ENCODE measurements at regions not wholly inside any gene's neighbourhood (a gene's known extent, or its start where the extent isn't known, plus 50 kb on each side); places are given as distances from the start of the nearest gene placed in this dataset.

GRCh38 chr7:94740509-94740908, 84.6 kb upstream of the SGCE start:
- intact Hi-C loops (cut with micrococcal nuclease), result no loop called here
- DNase-seq (no peak), ATAC-seq (ENCODE audit: low read depth) (no peak)
- Mint-ChIP-seq H3K27me3 (no peaks in the 10 kb centered on the region), H3K9me3 (no peaks in the 10 kb centered on the region), H3K4me1 (no peaks in the 10 kb centered on the region), H3K27ac (no peak overlapping the region), H3K36me3 (ENCODE audit: low read depth) (no peaks in the 10 kb centered on the region), H3K4me3 (no peak overlapping the region)
- POLR2A ChIA-PET, result no interaction called here
- TF ChIP-seq CTCF (IDR thresholded peaks at IDR 0.05), result no peak
- CTCF ChIA-PET, result no interaction called here

GRCh38 chr7:94741179-94741578, 85.2 kb upstream of the SGCE start:
- Mint-ChIP-seq H3K4me3 (no peak overlapping the region), H3K36me3 (ENCODE audit: low read depth) (no peaks in the 10 kb centered on the region), H3K27me3 (no peaks in the 10 kb centered on the region), H3K9me3 (no peaks in the 10 kb centered on the region), H3K27ac (no peak overlapping the region), H3K4me1 (no peaks in the 10 kb centered on the region)
- CTCF ChIA-PET, result no interaction called here
- TF ChIP-seq CTCF (IDR thresholded peaks at IDR 0.05), result no peak
- no peak for ATAC-seq (ENCODE audit: low read depth)
- intact Hi-C loops (cut with micrococcal nuclease), result no loop called here
- POLR2A ChIA-PET, result no interaction called here
- DNase-seq, result no peak

- Mint-ChIP-seq H3K36me3 (ENCODE audit: low read depth) (no peaks in the 10 kb centered on the region), H3K9me3 (peaks cover 12% of the 10 kb centered on the region), H3K4me3 (no peak overlapping the region), H3K27me3 (no peaks in the 10 kb centered on the region), H3K27ac (no peak overlapping the region), H3K4me1 (no peaks in the 10 kb centered on the region)
- intact Hi-C loops (cut with micrococcal nuclease), result no loop called here
- no peak for DNase-seq
- CTCF ChIA-PET, result no interaction called here
- no peak for ATAC-seq (ENCODE audit: low read depth)
- no peak for TF ChIP-seq CTCF (IDR thresholded peaks at IDR 0.05)
- POLR2A ChIA-PET, result no interaction called here
Observed at GRCh38 chr7:94748376-94748775, 92.4 kb upstream of the SGCE start.

GRCh38 chr7:94760446-94761100, 104.6 kb upstream of the SGCE start:
- TF ChIP-seq CTCF (IDR thresholded peaks at IDR 0.05), result no peak
- Mint-ChIP-seq H3K9me3 (peaks cover 5% of the 10 kb centered on the region), H3K4me3 (no peak overlapping the region), H3K36me3 (ENCODE audit: low read depth) (no peaks in the 10 kb centered on the region), H3K27ac (no peak overlapping the region), H3K27me3 (no peaks in the 10 kb centered on the region), H3K4me1 (no peaks in the 10 kb centered on the region)
- intact Hi-C loops (cut with micrococcal nuclease), result no loop called here
- ChIA-PET CTCF (no interaction called here), POLR2A (no interaction called here)
- ATAC-seq (ENCODE audit: low read depth) (no peak), DNase-seq (no peak)

- Mint-ChIP-seq H3K4me1 (no peaks in the 10 kb centered on the region), H3K9me3 (peaks cover 3% of the 10 kb centered on the region), H3K36me3 (ENCODE audit: low read depth) (no peaks in the 10 kb centered on the region), H3K4me3 (no peak overlapping the region), H3K27me3 (no peaks in the 10 kb centered on the region), H3K27ac (no peak overlapping the region)
- TF ChIP-seq CTCF (IDR thresholded peaks at IDR 0.05), result no peak
- ChIA-PET CTCF (no interaction called here), POLR2A (no interaction called here)
- ATAC-seq (ENCODE audit: low read depth), result no peak
- no peak for DNase-seq
- intact Hi-C loops (cut with micrococcal nuclease), result no loop called here
Observed at GRCh38 chr7:94761451-94761850, 105.5 kb upstream of the SGCE start.
